OCI-LY3 (cell line): ENCODE measurements at regions not wholly inside any gene's neighbourhood (a gene's known extent, or its start where the extent isn't known, plus 50 kb on each side); places are given as distances from the start of the nearest gene placed in this dataset.

Experiments
- EZH2phosphoT487 ChIP-seq: fragments of 200-600 bp; shearing (Covaris generic); IDR thresholded peaks from 2 replicates; pipeline ENCODE4 v1.6.1; 2018; ENCODE audit warnings: antibody characterized with exemption, mixed run types, low read depth
- TF ChIP-seq, protein P1 (sequence below): fragments of 200-600, 300-600 bp; sonication (generic); IDR thresholded peaks from 2 replicates; pipeline ENCODE4 v1.5.1; 2014; ENCODE audit warnings: antibody characterized with exemption, low read length, low read depth

DNA sequence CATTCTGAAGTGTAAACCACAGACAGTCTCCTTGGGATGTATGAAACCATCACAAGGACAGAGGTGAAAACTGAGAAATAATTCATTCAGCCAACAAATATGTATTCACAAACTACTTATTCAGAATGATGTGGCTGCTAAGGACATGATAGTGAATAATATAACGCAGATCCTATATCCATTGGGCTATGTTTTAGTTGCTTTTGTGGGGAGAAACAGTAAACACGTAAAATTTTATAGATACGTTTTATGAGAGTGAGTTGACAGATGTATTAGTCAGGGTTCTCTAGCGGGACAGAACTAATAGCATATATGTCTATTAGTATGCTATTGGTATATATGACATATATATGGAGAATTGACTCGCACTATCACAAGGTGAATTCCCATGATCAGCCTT, 402.5 kb downstream of the RFPL4B start:
- TF ChIP-seq, protein P1, sequence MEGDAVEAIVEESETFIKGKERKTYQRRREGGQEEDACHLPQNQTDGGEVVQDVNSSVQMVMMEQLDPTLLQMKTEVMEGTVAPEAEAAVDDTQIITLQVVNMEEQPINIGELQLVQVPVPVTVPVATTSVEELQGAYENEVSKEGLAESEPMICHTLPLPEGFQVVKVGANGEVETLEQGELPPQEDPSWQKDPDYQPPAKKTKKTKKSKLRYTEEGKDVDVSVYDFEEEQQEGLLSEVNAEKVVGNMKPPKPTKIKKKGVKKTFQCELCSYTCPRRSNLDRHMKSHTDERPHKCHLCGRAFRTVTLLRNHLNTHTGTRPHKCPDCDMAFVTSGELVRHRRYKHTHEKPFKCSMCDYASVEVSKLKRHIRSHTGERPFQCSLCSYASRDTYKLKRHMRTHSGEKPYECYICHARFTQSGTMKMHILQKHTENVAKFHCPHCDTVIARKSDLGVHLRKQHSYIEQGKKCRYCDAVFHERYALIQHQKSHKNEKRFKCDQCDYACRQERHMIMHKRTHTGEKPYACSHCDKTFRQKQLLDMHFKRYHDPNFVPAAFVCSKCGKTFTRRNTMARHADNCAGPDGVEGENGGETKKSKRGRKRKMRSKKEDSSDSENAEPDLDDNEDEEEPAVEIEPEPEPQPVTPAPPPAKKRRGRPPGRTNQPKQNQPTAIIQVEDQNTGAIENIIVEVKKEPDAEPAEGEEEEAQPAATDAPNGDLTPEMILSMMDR = no peak
- TF ChIP-seq EZH2phosphoT487 = no peak
